CD14-positive monocyte (primary cell): ENCODE measurements at regions not wholly inside any gene's neighbourhood (a gene's known extent, or its start where the extent isn't known, plus 50 kb on each side); places are given as distances from the start of the nearest gene placed in this dataset.

Experiments used
- DNase-seq, 3 donors: peaks; one replicate each; pipeline ENCODE4 v3.0.0-alpha.2; 2011 to 2022
- H2AFZ ChIP-seq: 2 replicates; pipeline ENCODE4 v1.6.0; 2012; ENCODE audit warnings: mild to moderate bottlenecking, low read depth, low read length, inconsistent platforms; ENCODE audit not compliant: insufficient read depth, poor library complexity, severe bottlenecking
- H3K27ac ChIP-seq, 2 donors: 1 replicate in 1 of 2; 2 replicates in 1 of 2; pipeline ENCODE4 v1.5.1; 2012 to 2013; ENCODE audit warnings: low read length in 2 of 2, control low read depth in 1 of 2, inconsistent platforms in 1 of 2, low read depth in 1 of 2, mild to moderate bottlenecking in 1 of 2
- H3K27me3 ChIP-seq, 2 donors: one replicate each; pipeline versions ENCODE4 v1.6.0 to v1.6.1; 2011 to 2013; ENCODE audit warnings: low read length in 2 of 2; ENCODE audit not compliant: control insufficient read depth in 2 of 2, insufficient read depth in 2 of 2
- H3K36me3 ChIP-seq, 2 donors: replicated peaks in 1 of 2; 1 replicate in 1 of 2; 2 replicates in 1 of 2; pipeline versions ENCODE4 v1.5.1 to v1.6.1; 2012 to 2013; ENCODE audit warnings: low read length in 2 of 2, control low read depth in 1 of 2, inconsistent platforms in 1 of 2, mild to moderate bottlenecking in 1 of 2; ENCODE audit not compliant: insufficient read depth in 2 of 2, control insufficient read depth in 1 of 2
- H3K4me1 ChIP-seq, 2 donors: 1 replicate in 1 of 2; 2 replicates in 1 of 2; pipeline versions ENCODE4 v1.5.1 to v1.6.1; 2012 to 2013; ENCODE audit warnings: low read length in 2 of 2, control low read depth in 1 of 2, inconsistent platforms in 1 of 2, mild to moderate bottlenecking in 1 of 2, moderate library complexity in 1 of 2; ENCODE audit not compliant: insufficient read depth in 2 of 2, control insufficient read depth in 1 of 2
- H3K4me2 ChIP-seq: replicated peaks from 2 replicates; pipeline ENCODE3; 2012; ENCODE audit warnings: low read length, moderate library complexity, mild to moderate bottlenecking; ENCODE audit not compliant: poor library complexity, severe bottlenecking; ENCODE audit errors: extremely low read depth
- H3K4me3 ChIP-seq, 3 experiments: fragments of 200-600 bp in 1 of 3; sonication (generic) in 1 of 3; replicated peaks in 1 of 3; 1 replicate in 2 of 3; 2 replicates in 1 of 3; pipeline ENCODE4 v1.5.1; 2011 to 2013; ENCODE audit warnings: low read length in 3 of 3, mild to moderate bottlenecking in 3 of 3, control low read depth in 2 of 3, low read depth in 2 of 3, inconsistent platforms in 1 of 3, moderate library complexity in 1 of 3
- H3K79me2 ChIP-seq: 2 replicates; pipeline ENCODE4 v1.6.0; 2012; ENCODE audit warnings: mild to moderate bottlenecking, control low read depth, inconsistent platforms, low read length, moderate library complexity; ENCODE audit not compliant: insufficient read depth
- H3K9ac ChIP-seq: 2 replicates; pipeline ENCODE4 v1.6.0; 2017; ENCODE audit warnings: low read length, mild to moderate bottlenecking; ENCODE audit not compliant: insufficient read depth, poor library complexity, severe bottlenecking
- H3K9me3 ChIP-seq, 2 donors: replicated peaks in 1 of 2; 1 replicate in 1 of 2; 2 replicates in 1 of 2; pipeline versions ENCODE4 v1.5.1 to v1.6.1; 2012 to 2013; ENCODE audit warnings: low read length in 2 of 2, control low read depth in 1 of 2; ENCODE audit not compliant: control insufficient read depth in 1 of 2, insufficient read depth in 1 of 2
- H4K20me1 ChIP-seq: 2 replicates; pipeline ENCODE4 v1.6.0; 2012; ENCODE audit warnings: mild to moderate bottlenecking, low read length, control low read depth, moderate library complexity; ENCODE audit not compliant: insufficient read depth
- H3K27ac Mint-ChIP-seq, 7 donors: one replicate each; pipeline ENCODE4 v1.8.0; 2020; ENCODE audit warnings: mild to moderate bottlenecking in 7 of 7, mixed read lengths in 7 of 7, moderate library complexity in 6 of 7, inconsistent platforms in 2 of 7
- H3K27me3 Mint-ChIP-seq, 3 donors: one replicate each; pipeline ENCODE4 v1.8.0; 2021 to 2022; ENCODE audit warnings: low read depth in 3 of 3, mild to moderate bottlenecking in 3 of 3, mixed read lengths in 3 of 3, moderate library complexity in 3 of 3, inconsistent platforms in 1 of 3
- H3K36me3 Mint-ChIP-seq, 2 donors: one replicate each; pipeline ENCODE4 v1.8.0; 2020; ENCODE audit warnings: mixed read lengths in 2 of 2, inconsistent platforms in 1 of 2, mild to moderate bottlenecking in 1 of 2
- H3K4me1 Mint-ChIP-seq: one replicate; pipeline ENCODE4 v1.8.0; 2020; ENCODE audit warnings: mild to moderate bottlenecking, mixed read lengths
- H3K4me3 Mint-ChIP-seq, 2 donors: one replicate each; pipeline ENCODE4 v1.8.0; 2020; ENCODE audit warnings: mild to moderate bottlenecking in 2 of 2, mixed read lengths in 2 of 2, moderate library complexity in 1 of 2
- H3K9me3 Mint-ChIP-seq, 7 donors: one replicate each; pipeline ENCODE4 v1.8.0; 2020 to 2022; ENCODE audit warnings: mixed read lengths in 7 of 7, mild to moderate bottlenecking in 6 of 7, moderate library complexity in 6 of 7, inconsistent platforms in 2 of 7
- CTCF ChIP-seq: fragments of 200-600 bp; IDR thresholded peaks from one replicate; pipeline ENCODE4 v1.8.0; 2022; ENCODE audit warnings: antibody characterized with exemption, mild to moderate bottlenecking
- WGBS: methylation state at CpG from one replicate; pipeline ENCODE4 v1.1.5; 2013; ENCODE audit warnings: missing lambda C conversion rate; ENCODE audit not compliant: insufficient coverage; 5-methylcytosine and 5-hydroxymethylcytosine counted together
- intact Hi-C, 2 donors: fragments of 100-400 bp; cut with micrococcal nuclease; formaldehyde crosslinking; loops; one replicate each; pipeline versions ENCODE4 v1.15.0 to v1.15.1; 2023

- peaks cover 2% of the 10 kb centered on the region for H3K4me1 Mint-ChIP-seq
These were observed 397.5 kb downstream of the MLLT3 start for GRCh38 chr9:20224756-20225155.

GRCh38 chr9:20220286-20220685 is 402.0 kb downstream of the MLLT3 start:
- no peaks in the 10 kb centered on the region for H3K27me3 Mint-ChIP-seq
- H3K4me1 Mint-ChIP-seq = no peaks in the 10 kb centered on the region
- H3K9ac ChIP-seq = no peak overlapping the region
- no peaks in the 10 kb centered on the region for H3K4me1 ChIP-seq
- H3K9me3 ChIP-seq = no peaks in the 10 kb centered on the region
- no peaks in the 10 kb centered on the region for H4K20me1 ChIP-seq
- intact Hi-C loops = no loop called here
- no peak overlapping the region for H3K4me2 ChIP-seq
- no peak overlapping the region for H2AFZ ChIP-seq
- TF ChIP-seq CTCF = no peak
- H3K4me3 Mint-ChIP-seq = no peak overlapping the region
- no peak for DNase-seq
- no peak overlapping the region for H3K27ac ChIP-seq
- no peaks in the 10 kb centered on the region for H3K27me3 ChIP-seq
- peaks cover 0 to 3% (median 2%) of the 10 kb centered on the region in 7 donors for H3K9me3 Mint-ChIP-seq
- no peaks in the 10 kb centered on the region for H3K36me3 Mint-ChIP-seq
- no peak overlapping the region for H3K27ac Mint-ChIP-seq
- H3K4me3 ChIP-seq = no peak overlapping the region
- WGBS = no CpG with 5 or more reads among the region's 3 CpGs
- no peaks in the 10 kb centered on the region for H3K36me3 ChIP-seq
- H3K79me2 ChIP-seq = no peaks in the 10 kb centered on the region

More at GRCh38 chr9:20224756-20225155, 397.5 kb downstream of the MLLT3 start:
- intact Hi-C loops = no loop called here
- no peaks in the 10 kb centered on the region for H3K36me3 ChIP-seq
- no peak overlapping the region for H3K9ac ChIP-seq
- H3K27ac ChIP-seq = no peak overlapping the region
- no peaks in the 10 kb centered on the region for H3K36me3 Mint-ChIP-seq
- no peak for DNase-seq
- no peak overlapping the region for H3K4me3 Mint-ChIP-seq
- no peaks in the 10 kb centered on the region for H3K4me1 ChIP-seq
- no peak for TF ChIP-seq CTCF
- H3K9me3 ChIP-seq = no peaks in the 10 kb centered on the region
- no peak overlapping the region for H3K4me3 ChIP-seq
- no peaks in the 10 kb centered on the region for H3K27me3 ChIP-seq
- no peaks in the 10 kb centered on the region for H4K20me1 ChIP-seq
- H3K27me3 Mint-ChIP-seq = peaks cover 0 to 2% (median 0%) of the 10 kb centered on the region in 3 donors
- H2AFZ ChIP-seq = no peak overlapping the region
- H3K27ac Mint-ChIP-seq = no peak overlapping the region
- no peak overlapping the region for H3K4me2 ChIP-seq
- no peaks in the 10 kb centered on the region for H3K79me2 ChIP-seq
- H3K9me3 Mint-ChIP-seq = peaks cover 0 to 3% (median 3%) of the 10 kb centered on the region in 7 donors
- WGBS = no CpG with 5 or more reads among the region's 1 CpG
